ENCODE measurements at regions not wholly inside any gene's neighbourhood (a gene's known extent, or its start where the extent isn't known, plus 50 kb on each side); places are given as distances from the start of the nearest gene placed in this dataset.

DNA sequence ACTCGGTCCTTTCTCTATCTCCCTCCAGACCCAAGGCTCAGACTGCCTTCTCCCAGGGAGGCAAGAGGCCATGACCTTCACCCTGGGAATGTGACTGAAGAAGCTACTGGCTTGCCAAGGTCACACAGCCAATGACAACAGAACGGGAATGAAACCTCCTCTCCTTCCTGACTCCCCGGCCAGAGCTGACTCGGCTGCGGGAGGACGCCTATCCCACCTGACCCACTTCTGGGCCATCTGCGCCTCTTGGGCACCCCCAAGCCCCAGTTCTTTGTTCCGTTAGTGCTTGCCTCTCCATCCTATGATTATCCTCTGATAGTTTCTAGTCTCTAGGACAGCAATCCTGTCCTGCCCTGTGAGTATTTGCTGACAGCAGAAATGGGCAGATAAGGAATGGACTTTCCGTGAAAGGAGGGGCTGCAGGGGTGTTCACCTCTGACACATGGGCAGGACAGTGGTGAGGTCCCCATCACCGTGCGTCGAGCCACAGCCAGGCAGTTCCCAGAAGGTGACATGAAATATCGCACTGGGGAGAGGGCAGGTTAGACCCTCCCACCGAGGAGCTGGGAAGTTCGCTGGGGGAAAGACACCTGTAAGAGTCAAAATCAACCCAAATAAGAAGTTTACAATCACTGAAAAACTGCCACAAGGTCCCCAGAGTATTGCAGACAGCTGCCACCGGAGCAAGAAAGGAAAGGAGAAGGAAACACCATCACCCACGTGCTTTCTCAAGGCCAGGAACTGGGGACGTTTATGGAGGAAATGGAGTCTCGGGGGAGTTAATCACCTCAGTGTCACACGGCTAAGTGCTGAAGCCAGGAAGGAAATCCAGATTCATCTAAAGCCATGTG is 63.0 kb downstream of the INSIG1 start:
- DNase-seq (ENCODE audit: low read depth in 4 of 4, low spot score in 3 of 4) = no peak

DNA sequence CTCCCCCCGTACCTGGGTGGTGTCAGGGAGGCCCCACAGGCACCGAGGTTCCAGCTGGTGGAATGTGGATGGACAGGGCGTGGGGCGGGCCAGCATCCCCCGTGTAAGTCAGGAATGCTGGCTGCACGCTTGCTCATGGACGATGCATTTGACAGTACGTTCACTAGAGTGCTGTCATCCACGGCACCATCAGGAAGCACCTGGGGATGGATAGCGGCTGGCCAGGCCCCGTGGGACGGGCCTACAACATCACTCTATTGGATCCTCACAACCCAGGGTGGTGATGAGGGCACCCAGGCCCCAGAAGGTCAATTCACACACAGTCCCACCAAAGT is 63.6 kb downstream of the INSIG1 start:
- DNase-seq (ENCODE audit: low read depth in 4 of 4, low spot score in 3 of 4) = no peak

DNA sequence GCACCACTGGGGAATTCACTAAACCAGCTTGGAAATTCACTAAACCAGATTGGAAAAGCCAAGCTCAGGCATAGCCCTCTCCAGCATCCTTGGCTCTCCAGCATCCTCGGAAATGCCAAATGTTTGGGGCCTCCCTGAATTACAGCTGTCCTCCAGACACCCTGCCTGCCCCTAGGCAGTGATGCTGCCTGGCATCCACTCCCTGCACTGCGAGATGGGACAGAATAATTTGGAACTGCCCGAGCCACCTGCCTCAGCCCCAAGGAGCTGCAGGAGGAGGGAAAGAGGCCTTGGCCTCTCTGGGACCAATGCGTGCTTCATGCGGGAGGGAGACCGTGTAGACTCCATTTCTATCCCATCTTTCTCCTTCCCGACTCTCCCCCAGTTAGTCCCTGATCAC is 64.3 kb downstream of the INSIG1 start:
- DNase-seq (ENCODE audit: low read depth in 4 of 4, low spot score in 3 of 4) = no peak

DNA sequence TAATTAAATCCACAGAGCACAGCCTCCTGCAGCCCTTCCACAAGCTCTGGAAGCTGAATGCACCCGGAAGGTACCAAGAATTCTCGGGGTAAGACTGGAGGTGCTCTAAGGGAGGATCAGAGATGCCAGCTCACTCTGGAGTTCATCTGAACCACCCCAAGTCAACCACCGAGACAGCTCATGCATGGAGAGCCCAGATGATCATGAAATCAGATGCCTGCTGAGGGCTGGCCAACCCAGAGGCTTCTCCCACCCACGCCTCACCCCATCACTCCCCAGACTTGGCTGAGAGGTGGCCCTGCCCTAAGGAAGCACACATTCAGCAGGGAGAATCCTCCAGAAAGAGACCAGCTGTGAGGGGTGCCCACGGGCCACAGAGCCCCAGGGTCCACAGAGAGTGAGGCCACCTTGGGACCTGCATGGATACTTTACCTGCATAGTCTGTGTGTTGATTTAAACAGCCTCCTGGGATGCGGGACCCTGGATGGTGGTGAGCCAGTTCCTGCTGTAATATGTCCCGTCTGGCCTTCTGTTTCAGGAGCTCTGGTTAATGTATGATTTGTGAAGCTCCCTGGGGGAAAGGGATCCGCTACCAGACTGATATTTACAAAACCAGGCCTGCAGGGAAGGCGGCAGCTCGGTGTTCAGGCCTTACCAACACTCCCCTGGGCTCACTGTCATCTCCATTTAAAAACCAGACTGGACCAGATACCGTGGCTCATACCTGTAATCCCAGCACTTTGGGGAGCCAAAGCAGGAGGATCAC is 64.9 kb downstream of the INSIG1 start:
- no peak for DNase-seq (ENCODE audit: low read depth in 4 of 4, low spot score in 3 of 4)

DNA sequence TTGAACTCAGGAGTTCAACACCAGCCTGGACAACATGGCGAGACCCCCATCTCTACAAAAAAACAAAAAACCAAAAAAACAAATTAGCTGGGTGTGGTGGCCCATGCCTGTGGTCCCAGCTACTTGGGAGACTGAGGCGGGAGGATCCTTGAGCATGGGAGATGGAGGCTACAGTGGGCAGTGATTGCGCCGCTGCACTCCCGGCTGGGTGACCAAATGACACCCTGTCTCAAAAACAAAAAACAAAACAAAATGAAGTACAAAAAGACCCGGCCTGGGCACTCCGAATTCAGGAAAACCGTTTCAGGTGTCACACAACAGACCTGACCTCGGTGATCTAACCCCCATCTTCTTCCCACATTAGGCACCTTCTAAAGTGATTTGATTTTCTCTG is 65.5 kb downstream of the INSIG1 start:
- no peak for DNase-seq (ENCODE audit: low read depth in 4 of 4, low spot score in 3 of 4)

DNA sequence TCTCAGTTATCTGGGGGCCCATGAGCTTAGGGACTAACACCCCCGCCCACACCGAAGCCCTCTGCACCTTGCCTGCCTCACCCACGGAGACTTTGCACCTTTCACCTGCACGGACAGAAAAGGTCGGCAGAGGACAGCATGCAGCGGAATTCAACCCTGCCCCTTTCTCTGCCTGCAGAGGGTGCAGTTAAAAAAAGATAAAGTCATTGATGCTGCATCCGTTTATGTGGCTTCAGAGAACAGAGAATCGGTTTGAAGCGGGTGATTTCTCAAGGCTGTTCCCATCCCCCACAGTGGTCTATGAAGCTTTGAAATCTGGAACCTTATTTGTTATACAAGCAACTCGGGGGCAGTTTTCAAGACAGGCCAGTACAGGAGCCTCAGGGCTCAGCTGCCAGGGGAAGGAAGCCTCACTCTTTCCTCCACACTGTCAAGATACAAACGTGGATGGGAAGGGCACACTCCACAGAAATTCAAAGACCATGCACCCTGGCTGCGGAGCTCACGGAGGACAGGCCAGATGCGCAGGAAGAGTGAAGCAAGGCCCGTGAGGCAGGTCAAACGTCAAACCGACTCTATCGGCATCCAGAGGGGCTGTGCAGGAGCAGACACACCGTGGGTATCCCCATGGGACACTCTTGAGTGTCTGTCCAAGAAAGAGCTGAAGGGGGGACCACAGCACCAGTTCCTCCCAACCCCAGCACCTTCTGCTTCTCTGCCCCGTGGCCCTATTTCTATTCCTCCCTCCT is 66.3 kb downstream of the INSIG1 start:
- no peak for DNase-seq (ENCODE audit: low read depth in 4 of 4, low spot score in 3 of 4)

DNA sequence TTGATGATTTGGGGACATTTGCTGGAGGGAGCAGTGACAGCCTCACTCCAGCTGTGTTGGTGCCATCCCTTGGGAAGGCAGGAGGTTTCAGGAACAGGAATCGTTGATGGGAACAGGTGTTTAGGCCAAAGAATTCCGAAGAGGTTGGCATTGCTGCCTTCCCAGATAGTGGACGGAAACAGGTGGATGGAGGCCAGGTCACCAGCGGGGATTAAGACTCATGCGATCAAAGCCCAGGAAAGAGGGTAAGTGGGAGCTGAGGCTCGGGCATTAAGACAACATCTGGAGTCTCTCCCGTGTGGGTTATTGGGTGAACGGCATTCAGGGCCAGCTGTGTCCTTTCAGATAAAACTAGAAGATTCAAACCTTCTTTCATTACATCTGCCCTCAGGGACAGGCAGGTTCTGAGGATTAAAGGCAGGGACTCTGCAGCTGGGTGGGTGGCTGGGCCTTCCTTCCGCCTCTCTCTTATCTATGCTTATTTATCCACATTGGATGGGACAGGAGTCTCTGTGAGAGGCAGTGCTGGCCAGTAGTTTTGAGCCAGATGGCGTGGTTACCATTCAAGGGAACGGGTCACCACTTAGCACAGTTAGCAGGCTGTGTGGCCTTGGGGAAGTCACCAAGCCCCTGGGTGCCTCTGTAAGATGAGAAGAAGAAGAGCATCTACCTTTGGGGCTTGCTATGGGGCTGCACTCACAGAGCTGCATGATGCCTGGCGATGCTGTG is 67.6 kb downstream of the INSIG1 start:
- no peak for DNase-seq (ENCODE audit: low read depth in 4 of 4, low spot score in 3 of 4)

DNA sequence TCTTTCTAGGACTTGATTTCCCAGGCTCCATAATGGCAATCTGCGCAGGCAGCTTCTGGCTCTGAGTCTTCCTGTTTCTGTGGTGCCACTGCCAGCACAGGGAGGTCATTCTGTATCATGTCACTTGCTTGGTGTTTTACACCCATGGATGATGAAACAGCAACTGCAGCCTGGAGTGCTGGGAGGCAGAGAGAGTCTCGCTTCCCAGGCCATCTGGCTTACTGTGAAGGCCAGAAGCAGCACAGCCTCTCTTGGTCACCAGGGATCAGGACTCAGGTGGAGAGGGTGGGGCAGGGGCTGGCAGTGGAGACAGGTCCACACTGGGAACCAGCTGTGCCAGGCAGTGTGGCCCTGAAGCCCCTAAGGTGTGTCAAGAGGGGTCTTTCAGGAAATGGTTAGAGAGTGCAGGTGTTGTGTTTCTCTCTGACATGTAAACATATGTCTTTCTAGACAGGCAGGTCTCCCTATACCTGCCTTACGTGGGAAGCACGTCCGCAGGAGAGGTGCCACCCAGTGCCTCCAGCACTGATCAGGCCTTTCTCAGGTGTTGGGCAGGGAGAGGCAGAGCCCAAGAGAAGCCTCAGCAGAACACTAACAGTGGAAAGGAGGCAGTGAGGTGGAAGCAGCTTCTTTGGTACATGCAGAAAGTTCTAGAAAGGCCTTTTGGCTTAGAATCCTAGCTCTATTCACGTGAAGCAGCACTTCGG is 71.4 kb downstream of the INSIG1 start:
- no peak for DNase-seq (ENCODE audit: low read depth in 4 of 4, low spot score in 3 of 4)

DNA sequence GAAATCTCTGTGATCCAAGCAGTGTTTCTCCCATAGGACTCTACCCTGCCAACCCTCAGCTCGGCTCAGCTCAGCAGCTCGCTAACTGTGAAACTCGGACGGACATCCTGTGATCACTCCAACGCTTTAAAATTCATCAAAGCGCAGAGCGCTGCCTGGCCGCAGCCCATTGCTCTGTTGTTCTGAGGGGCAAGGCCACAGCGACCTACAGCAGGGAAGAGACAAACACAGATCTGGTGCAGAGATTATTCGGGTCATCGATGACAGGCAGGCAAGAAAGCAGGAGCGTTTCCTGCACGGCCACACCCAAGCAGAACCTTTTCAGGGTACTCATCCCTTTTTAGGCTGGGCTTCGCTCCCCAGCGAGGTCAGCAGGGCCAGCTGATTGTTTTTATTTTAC is 72.1 kb downstream of the INSIG1 start:
- no peak for DNase-seq (ENCODE audit: low read depth in 4 of 4, low spot score in 3 of 4)

DNA sequence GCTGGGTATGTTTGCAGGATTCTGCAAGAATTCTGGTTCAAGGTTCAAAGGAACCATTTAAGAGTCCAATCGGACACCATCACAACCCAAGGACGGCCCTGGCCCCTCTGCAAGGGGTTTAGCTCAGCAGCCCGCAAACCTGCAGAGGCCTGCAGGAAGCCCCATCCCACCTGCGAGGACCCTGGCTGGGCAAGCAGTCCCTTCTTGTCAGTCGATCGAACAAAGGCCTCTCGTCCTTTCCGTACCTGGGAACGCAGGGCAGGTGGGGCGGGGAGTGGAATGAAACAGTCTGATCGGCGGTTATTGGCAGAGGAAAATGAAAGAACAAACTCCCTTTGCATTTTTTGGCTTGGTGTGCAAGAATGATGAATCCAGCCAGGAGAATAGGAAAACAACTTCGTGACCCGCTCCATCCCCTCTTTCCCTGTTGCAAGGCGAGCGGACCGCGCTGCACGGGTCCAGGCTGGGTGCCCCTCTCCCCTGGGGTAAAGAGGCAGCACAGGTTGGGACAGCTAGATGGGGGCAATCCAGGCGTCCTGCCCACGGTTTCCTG is 73.7 kb downstream of the INSIG1 start:
- DNase-seq (ENCODE audit: low read depth in 4 of 4, low spot score in 3 of 4) = no peak

DNA sequence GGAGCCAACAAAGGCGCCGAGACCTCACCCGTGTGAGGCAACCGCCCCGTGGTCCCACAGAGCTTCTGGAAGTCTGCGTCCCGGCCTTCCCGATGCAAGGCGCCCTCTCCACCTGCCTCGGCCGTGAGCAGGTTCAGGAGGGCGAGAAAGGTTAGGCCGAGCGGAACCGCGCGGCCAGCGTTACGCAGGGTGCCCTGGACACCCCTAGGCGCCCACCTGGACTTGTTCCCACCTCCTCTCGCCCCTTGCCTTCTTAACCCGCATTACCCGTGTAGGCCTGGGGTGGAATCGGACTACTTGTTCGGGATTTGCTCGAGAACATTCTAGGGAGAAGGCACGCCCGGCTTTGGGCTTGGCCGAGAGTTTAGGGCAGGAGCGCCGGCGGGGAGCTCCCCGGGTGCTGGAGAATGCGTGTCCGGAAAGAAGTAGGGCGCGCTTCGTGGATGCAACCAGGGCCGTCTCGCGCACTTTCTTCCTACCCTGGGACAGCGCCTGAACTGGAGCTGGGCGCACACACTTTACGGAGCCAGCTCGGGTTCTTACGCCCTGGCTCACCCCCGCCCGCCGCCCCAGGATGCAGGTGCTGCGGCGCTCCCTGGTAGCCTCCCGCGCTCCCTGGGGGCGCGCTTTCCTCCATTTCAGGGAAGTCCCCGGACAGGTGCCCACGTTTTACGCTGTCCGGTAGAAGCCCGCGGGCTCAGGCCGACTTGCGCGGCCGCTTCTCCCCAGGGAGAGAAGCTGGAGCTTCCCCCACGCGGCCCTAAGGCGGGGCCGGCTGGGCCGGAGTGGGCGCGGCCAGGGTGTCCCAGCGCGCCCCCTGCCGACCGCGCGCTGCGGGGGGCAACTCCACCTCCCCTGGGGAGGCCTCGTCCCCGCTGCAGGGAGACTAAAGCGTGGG is 74.5 kb downstream of the INSIG1 start:
- no peak for DNase-seq (ENCODE audit: low read depth in 4 of 4, low spot score in 3 of 4)

DNA sequence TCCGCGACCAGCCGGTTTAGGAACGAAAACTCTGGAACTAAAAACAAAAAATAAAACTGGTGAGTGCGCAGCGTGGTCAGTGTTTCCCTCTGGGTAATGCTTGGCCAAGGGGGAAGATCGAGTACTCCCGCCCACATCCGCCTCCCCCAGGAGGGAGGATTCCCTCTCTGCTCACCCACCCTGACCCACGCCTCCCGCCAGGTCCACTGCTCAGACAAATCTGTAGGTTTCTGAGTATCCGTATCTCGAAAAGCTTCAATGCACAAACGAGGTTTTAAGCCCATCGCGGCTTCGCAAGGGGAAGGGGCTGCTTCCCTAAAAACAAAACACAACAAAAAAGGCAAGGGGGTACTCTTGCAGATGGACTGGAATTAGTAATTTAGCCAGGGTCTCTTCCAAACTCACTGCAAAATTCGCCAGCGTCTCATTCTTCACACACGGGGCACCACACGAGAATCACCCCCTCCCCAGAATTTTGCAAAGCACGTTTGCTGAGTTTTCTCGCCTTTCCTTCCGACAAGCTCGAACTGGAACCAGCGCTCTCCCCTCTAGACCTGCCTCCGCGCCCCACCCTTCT is 75.2 kb downstream of the INSIG1 start:
- DNase-seq (ENCODE audit: low read depth in 4 of 4, low spot score in 3 of 4) = no peak

DNA sequence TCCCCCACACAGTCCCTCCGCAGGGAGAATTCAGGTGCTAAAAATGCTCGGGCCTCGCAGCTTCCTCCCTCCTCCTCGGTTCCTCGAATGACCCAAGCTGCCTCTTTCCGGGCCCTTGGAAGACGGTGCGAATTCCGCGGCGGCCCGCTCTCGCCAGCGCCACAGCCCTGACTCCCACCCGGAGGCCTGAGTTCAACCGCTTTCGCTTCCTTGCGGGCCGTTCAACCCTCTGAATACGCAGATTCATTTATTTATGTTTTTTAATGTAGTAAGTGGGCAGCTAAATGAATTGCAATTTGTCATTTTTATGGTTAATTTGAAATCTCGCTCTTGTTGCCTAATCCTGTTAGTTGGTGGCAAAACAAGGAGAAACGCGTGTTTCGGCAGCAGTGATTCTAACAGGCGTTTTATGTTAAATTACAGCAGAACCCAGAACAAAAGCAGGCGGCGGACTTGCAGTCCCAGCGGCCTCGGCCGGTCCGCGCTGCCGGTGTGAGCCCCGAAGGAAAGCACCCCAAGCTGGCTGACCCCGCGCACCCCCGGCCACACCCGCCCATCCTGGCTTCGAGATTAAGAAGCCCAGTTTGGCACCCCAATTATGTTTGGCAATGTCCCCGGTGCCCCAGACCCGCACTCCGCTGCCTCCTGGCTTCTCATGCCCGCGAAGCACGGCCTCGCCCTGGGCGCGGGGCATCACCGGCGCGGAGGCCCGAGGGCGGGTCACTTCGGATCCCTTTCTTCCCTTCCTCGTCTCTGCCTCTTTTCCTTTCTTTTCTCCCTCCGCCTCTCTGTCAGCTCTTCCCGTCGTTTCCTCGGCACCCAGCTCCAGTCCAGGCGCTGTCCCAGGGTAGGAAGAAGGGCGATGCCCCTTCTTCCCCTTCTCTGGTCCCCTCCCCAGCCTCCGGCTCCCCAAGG is 75.9 kb downstream of the INSIG1 start:
- DNase-seq (ENCODE audit: low read depth in 4 of 4, low spot score in 3 of 4) = no peak

DNA sequence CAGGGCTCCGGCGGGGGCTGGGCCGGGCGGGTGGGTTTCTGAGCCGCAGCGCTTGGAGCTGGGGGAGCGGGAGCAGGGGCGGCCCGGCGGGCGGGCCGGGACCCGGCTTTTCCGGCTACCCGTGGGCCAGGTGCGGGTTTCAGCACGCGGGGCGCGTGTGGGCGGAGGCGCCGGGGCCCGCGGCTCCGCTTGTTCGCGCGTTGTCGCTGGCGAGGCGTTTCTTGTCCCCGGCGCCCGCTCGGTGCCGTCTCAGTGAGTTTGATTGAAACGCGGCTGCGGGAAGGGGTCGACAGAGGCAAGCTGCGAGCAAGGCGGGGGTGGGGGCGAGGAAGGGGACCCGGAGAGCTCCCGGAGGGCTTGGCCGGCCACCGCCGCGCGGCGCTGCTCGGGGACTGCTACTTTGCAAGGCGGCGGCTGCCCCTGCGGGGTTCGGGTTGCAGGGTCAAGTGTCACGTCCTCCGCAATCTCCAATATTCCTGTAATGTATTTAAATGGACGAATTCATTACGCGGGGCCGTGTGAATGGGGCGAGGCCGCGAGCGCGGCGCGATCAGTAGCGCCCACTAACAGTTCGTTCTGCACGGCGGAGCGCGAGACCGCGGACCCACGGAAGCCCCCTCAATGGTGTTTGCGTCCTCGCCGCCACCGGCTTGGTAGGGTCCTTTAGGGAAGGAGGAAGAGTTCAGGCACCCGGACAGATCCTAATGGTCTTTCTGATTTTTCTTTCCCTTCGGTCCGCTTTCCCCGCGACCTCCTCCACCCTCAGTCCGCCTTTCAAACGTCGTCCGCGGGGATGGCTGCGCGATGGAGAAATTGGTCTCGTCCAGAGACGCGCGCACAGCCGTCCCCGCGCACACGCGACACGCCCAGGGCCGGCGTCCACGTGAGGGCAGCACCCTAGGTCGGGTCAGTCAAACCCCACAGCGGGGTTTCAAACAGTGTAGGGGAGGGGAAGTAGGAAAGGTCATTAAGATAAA is 76.9 kb downstream of the INSIG1 start:
- no peak for DNase-seq (ENCODE audit: low read depth in 4 of 4, low spot score in 3 of 4)

DNA sequence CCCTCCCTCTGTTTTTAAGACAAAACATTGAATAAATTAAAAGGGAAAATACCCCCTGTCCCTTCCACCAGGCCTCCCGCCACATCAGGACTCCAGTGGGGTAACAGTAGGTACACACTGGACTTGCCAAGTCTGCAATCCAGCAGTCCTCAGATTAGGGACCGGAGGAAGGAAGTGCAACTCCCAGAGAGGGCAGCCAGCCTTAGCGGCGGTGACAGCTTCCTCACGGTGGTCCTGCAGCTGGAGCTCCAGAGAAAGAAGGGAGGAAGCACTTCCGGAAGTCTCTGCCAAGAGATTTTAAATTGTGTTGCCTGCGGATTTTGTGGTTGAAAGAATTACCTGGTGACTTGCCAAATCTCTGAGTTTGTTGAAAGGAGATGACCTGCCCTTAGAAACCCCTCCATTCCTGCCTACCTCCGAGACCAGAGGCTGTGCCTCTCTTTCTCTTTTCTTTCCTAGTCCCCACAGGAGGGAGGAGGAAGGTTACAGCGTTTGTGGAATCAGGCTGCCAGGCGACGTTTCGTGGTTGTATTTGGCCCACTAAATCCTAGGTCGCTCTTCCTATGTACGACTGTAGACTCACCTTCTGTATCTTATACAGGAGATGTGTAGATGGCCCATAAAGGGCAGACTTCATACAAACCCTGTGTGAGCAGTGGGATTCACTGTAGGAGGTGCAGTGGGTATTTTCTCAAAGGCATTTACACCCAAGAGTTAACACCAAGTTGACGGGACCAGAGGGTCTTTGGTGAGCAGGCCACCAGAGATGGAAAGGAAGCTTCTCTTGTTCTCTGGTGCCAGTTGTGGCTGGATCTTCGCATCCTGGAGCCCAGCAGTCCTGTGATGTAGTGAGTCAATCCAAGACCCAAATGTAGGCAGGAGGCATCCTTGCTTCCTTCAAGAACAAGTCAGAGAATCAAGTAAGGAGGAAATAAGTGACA is 77.9 kb downstream of the INSIG1 start:
- no peak for DNase-seq (ENCODE audit: low read depth in 4 of 4, low spot score in 3 of 4)

Measured in right renal pelvis (tissue), 4 donors.